ENCODE measurements at regions not wholly inside any gene's neighbourhood (a gene's known extent, or its start where the extent isn't known, plus 50 kb on each side); places are given as distances from the start of the nearest gene placed in this dataset.

GRCh38 chr7:94301024-94301586 is 93.6 kb upstream of the COL1A2 start (continued):
- peak; percentile 34; the same call in 1 of the 2 replicates for TF ChIP-seq PRDM10 (tag by site-specific recombination; IDR thresholded peaks at IDR 0.05)
- TF ChIP-seq ZNF529 (tag by site-specific recombination; IDR thresholded peaks at IDR 0.05; ENCODE audit: insufficient replicate concordance): no peak
- no peak for TF ChIP-seq ZNF211 (tag by site-specific recombination; IDR thresholded peaks at IDR 0.05; ENCODE audit: low read depth)
- TF ChIP-seq, protein P1, sequence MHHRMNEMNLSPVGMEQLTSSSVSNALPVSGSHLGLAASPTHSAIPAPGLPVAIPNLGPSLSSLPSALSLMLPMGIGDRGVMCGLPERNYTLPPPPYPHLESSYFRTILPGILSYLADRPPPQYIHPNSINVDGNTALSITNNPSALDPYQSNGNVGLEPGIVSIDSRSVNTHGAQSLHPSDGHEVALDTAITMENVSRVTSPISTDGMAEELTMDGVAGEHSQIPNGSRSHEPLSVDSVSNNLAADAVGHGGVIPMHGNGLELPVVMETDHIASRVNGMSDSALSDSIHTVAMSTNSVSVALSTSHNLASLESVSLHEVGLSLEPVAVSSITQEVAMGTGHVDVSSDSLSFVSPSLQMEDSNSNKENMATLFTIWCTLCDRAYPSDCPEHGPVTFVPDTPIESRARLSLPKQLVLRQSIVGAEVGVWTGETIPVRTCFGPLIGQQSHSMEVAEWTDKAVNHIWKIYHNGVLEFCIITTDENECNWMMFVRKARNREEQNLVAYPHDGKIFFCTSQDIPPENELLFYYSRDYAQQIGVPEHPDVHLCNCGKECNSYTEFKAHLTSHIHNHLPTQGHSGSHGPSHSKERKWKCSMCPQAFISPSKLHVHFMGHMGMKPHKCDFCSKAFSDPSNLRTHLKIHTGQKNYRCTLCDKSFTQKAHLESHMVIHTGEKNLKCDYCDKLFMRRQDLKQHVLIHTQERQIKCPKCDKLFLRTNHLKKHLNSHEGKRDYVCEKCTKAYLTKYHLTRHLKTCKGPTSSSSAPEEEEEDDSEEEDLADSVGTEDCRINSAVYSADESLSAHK (tag by site-specific recombination; IDR thresholded peaks at IDR 0.05): no peak
- no peak for TF ChIP-seq ZNF473 (tag by site-specific recombination; IDR thresholded peaks at IDR 0.05)
- TF ChIP-seq, protein P2, sequence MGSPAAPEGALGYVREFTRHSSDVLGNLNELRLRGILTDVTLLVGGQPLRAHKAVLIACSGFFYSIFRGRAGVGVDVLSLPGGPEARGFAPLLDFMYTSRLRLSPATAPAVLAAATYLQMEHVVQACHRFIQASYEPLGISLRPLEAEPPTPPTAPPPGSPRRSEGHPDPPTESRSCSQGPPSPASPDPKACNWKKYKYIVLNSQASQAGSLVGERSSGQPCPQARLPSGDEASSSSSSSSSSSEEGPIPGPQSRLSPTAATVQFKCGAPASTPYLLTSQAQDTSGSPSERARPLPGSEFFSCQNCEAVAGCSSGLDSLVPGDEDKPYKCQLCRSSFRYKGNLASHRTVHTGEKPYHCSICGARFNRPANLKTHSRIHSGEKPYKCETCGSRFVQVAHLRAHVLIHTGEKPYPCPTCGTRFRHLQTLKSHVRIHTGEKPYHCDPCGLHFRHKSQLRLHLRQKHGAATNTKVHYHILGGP (tag by site-specific recombination; IDR thresholded peaks at IDR 0.05): no peak
- no peak for TF ChIP-seq ZNF350 (tag by site-specific recombination; IDR thresholded peaks at IDR 0.05)
- no peak for TF ChIP-seq ZNF560 (tag by site-specific recombination; IDR thresholded peaks at IDR 0.05; ENCODE audit: borderline replicate concordance)
- no peak for TF ChIP-seq ZNF626 (tag by site-specific recombination; IDR thresholded peaks at IDR 0.05)
- 0 out of 2 replicates have a peak, but pooled peaks have one; percentile 18 for TF ChIP-seq ZNF335 (tag by site-specific recombination; conservative IDR thresholded peaks at IDR 0.05)
- TF ChIP-seq ZBTB8A (tag by site-specific recombination; IDR thresholded peaks at IDR 0.05): peak; percentile 31; the same call in 1 of the 2 replicates
- TF ChIP-seq ZNF174 (tag by site-specific recombination; IDR thresholded peaks at IDR 0.05): no peak
- TF ChIP-seq ZNF514 (tag by site-specific recombination; IDR thresholded peaks at IDR 0.05): no peak
- TF ChIP-seq, protein P3, sequence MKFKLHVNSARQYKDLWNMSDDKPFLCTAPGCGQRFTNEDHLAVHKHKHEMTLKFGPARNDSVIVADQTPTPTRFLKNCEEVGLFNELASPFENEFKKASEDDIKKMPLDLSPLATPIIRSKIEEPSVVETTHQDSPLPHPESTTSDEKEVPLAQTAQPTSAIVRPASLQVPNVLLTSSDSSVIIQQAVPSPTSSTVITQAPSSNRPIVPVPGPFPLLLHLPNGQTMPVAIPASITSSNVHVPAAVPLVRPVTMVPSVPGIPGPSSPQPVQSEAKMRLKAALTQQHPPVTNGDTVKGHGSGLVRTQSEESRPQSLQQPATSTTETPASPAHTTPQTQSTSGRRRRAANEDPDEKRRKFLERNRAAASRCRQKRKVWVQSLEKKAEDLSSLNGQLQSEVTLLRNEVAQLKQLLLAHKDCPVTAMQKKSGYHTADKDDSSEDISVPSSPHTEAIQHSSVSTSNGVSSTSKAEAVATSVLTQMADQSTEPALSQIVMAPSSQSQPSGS (tag by site-specific recombination; IDR thresholded peaks at IDR 0.05; ENCODE audit: low read depth): no peak
- no peak for TF ChIP-seq ZNF155 (tag by site-specific recombination; IDR thresholded peaks at IDR 0.05)
- no peak for TF ChIP-seq ZSCAN4 (tag by site-specific recombination; IDR thresholded peaks at IDR 0.05)
- TF ChIP-seq ZNF510 (tag by site-specific recombination; IDR thresholded peaks at IDR 0.05; ENCODE audit: insufficient replicate concordance): no peak
- TF ChIP-seq ZNF561 (tag by site-specific recombination; IDR thresholded peaks at IDR 0.05; ENCODE audit: borderline replicate concordance): no peak
- no peak for TF ChIP-seq TRIM28 (IDR thresholded peaks at IDR 0.05; ENCODE audit: borderline replicate concordance, low read length)
- no peak for TF ChIP-seq MZF1 (tag by site-specific recombination; IDR thresholded peaks at IDR 0.05; ENCODE audit: borderline replicate concordance)
- TF ChIP-seq ZIC2 (tag by site-specific recombination; IDR thresholded peaks at IDR 0.05): peak; percentile 65
